NCI-H2081 treated with DMSO at 0.1 percent for 48 hours (cell line): ENCODE measurements at regions not wholly inside any gene's neighbourhood (a gene's known extent, or its start where the extent isn't known, plus 50 kb on each side); places are given as distances from the start of the nearest gene placed in this dataset.
A peak's percentile ranks its signal among the peaks of the same experiment; 100 is the strongest.

Source experiments
- DNase-seq: peaks from one replicate; lab custom pipeline; 2025; lab: John Stamatoyannopoulos, UW

DNA sequence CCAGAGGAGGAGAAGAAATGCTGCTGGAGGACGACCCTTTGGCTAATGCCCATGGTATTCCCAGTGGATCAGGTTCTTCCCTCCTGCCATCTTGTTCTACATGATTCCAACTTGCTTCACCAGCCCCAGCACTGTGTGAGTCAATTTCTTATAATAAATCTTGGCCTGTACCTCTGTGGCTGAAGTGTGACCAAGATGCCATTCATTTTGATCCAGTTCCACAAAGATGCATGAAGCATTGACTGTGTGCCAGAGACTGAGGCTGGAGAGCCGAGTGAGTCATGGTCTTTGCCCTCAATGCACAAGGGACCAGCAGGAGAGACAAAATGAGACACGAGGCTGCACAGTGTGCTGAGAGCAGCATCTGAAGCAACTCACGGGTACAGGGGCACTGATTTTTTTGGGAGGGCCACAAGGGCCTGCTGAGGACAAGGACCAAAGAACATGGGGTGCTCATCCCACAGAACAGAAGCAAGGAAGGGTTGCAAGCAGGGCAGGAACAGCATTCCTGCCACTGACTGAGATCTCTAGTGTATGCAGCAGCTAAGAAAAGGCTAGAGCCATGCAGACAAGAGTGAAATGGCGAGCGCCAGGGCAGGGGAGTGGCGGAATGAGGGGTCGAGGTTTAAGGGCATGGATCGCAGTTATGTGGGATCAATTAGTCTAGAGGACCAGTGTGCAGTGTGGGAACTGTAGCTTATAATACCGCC lies 207.0 kb downstream of the THBS2 start:
- DNase-seq, result no peak

- no peak for DNase-seq
Measured at GRCh38 chr6:169046021-169046420, 207.6 kb downstream of the THBS2 start.

DNA sequence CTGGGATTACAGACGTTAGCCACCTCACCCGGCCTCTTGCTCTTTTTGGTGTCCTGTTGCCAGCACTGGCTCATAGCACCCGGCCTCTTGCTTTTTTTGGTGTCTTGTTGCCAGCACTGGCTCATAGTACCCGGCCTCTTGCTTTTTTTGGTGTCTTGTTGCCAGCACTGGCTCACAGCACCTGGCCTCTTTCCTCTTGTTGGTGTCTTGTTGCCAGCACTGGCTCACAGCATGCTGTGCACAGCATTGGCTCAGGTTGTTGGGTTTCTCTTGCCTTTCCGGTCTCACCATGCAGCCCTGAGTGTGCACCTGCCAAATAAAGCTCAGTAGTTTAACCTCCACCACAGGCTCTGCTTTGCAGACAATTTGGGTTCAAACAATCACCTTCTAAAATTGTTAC lies 208.2 kb downstream of the THBS2 start:
- DNase-seq, result peak; percentile 77

GRCh38 chr6:169044381-169045230 lies 209.0 kb downstream of the THBS2 start:
- no peak for DNase-seq

- no peak for DNase-seq
Measured at GRCh38 chr6:169042061-169042460, 211.6 kb downstream of the THBS2 start.

DNA sequence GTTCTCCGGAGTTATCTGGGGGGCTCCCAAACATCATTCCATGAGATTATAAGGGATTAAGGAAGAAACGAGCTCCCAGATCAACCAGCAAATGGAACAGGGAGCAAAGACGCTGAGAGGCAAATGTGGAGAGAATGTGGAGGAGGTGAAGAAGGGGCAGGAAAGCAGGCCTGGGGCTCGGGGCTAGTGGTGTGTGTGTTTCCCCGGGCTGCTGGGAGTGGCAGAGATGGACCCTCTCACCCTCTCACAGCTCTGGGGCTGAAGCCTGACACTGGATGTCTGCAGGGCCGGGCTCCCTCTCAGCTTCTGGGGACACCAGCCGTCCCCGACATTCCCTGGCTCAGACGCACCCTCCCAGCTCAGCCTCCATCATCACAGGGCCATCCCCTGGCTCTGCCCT lies 212.6 kb downstream of the THBS2 start:
- no peak for DNase-seq

DNA sequence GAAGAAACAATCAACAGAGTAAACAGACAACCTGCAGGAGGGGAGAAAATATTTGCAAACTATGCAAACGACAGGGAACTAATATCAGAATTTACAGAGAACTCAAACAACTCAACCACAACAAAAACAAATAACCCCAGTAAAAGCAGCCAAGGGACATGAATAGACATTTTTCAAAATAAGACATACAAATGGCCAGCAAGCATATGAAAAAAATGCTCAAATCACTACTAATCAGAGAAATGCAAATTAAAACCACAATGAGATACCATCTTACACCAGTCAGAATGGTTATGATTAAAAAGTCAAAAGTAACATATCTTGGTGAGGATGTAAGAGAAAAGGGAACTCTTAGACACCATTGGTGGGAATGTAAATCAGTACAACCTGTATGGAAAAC lies 215.0 kb downstream of the THBS2 start:
- DNase-seq, result no peak

GRCh38 chr6:169035385-169036240 lies 218.0 kb downstream of the THBS2 start:
- DNase-seq, result no peak

DNA sequence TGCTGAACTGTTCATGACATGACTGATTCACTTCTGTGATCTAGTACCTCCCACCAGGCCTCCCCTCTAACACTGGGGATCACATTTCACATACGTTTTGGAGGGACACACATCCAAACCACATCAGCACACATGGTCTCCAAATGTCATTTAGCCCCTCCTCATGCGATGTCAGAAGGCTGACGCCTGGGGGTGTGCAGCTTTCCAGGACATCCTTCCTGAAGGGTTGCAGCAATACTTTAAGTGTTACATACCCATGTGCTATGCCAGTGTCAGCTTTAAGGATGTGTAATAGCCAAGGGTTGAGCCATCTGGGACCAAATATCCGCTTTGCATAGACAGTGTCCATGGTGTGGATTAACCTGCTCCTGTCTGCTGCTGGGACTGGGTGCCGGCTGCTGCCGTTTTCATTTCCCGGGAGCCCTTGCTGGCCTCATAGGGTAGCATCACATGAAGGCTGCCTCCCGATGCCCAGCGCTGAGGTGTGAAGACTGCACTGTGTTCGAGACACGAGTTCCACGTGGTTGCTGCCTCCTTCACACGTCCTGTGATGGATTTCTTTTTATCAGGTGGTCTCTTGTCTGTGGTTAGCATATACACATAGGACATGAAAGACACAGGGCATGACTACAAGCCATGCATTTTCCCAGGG lies 219.0 kb downstream of the THBS2 start:
- no peak for DNase-seq

DNA sequence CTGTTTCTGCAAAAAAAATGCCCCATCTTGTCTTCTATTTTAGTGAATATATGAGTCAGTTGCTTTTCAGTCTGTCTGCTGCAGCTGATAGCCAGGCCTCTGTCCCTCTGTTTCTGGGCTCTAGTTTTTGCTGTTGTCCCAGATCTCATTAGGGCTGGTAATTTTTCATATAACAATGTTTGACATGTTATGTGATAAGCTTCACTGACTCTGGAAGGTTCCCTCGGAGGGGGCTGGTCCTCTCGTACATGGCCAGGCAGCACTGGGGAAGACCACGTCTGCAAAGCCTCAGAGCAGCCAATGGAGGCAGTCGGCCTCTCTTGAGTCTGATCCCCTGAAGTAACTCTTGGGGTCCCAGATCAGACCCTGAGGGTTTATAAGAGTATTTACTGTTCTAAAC lies 223.8 kb downstream of the THBS2 start:
- DNase-seq, result no peak

GRCh38 chr6:169028343-169028742 lies 225.3 kb downstream of the THBS2 start:
- no peak for DNase-seq

GRCh38 chr6:169026175-169026574 lies 227.5 kb downstream of the THBS2 start:
- no peak for DNase-seq

- no peak for DNase-seq
Measured at GRCh38 chr6:169024047-169024660, 229.5 kb downstream of the THBS2 start.

- DNase-seq, result no peak
Measured at GRCh38 chr6:169023161-169023874, 230.3 kb downstream of the THBS2 start.

GRCh38 chr6:169022079-169022478 lies 231.6 kb downstream of the THBS2 start:
- no peak for DNase-seq

DNA sequence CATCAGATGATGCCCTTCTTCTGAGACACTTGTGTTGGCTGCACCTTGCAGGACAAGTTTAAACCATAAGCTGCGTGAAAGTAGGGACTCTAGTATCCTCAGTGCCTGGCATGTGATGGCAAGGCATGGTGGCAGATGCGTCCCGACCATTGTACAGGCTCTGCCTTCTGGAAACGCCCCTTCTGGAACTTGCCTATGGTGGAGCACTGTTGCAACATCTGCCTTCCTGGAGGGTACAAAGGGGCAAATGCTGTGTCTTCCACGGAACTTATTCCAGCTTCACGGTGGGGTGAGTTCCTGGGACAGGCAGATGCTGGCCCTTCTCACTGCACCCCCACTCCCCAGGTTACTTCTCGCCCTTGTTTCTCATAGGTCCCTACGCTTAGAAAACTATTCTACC lies 232.8 kb downstream of the THBS2 start:
- DNase-seq, result no peak

DNA sequence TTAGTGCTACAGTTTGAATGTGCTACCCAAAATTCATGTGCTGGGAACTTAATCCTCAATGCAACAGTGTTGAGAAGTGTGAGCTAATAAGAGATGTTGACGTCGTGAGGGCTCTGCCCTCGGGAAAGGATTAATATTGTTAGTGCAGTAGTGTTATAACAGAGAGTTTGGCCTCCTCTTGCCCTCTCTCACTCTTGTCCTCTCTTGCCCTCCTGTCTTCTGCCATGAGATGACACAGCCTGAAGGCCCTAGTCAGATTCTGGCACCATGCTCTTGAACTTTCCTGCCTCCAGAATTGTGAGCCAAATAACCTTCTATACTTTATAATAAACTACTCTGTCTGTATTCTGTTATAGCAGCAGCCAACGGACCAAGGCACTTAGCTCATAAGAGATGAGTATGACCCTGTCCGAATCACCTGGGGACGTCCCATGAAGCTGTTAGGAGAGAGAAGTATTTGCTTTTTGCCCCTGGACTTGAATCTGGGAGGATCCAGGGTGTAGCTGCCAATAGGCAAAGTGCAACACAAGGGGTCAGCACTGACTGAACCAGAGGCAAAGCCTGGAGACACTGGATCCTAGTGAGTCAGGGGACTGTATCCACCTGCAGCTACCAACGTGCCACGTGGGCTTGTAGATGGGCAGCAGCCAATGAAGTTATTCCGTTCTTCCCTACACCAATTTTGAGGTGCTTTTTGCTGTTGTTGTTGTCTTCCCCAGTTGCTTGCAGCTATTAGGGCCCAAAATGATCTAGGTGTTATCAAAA lies 233.7 kb downstream of the THBS2 start:
- DNase-seq, result no peak

DNA sequence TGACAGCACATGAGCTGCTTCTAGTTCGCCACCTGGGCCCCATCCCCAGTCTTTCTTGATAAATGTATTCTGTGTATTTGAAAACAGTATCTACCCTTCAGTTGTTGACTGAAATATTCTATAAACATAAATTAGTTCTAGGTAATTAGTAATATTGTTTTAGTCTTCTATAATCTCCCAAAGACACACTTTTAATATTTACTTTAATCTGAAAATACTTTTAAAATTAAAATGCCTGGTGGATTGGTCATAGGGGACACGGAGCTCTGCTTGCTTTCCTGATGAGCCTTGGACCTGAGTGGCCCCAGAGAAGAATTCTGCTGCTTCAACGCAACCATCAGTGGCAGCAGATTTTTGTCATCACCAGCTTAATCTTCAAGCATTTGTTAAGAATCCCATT lies 234.5 kb downstream of the THBS2 start:
- no peak for DNase-seq

GRCh38 chr6:169016758-169017157 lies 236.9 kb downstream of the THBS2 start:
- DNase-seq, result no peak
